Hypothalamus (tissue), 51 donors: ENCODE measurements at regions not wholly inside any gene's neighbourhood (a gene's known extent, or its start where the extent isn't known, plus 50 kb on each side); places are given as distances from the start of the nearest gene placed in this dataset.
A peak's percentile ranks its signal among the peaks of the same experiment; 100 is the strongest.

Source experiments
- DNase-seq, 51 donors: peaks; one replicate each; lab custom pipeline; 2025; lab: John Stamatoyannopoulos, UW

DNA sequence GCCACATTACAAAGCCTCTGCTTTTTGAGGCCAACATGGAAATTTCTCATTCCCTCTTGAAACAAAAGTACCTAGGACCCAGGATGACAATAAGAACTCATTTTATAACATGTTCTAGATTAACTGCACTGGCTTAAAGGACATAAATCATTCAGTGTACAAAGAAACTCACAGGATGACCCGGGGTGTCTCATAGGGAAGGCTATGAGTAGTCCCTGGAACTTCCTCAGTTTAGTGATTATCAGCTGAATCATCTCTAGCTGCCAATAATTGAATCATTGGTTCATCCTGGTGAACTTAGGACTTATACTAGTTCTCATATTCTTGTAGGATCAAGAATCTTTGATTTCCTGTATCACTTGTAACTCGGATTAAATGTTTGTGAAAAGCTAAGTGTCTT lies 95.8 kb upstream of the WDR1 start:
- no peak for DNase-seq

DNA sequence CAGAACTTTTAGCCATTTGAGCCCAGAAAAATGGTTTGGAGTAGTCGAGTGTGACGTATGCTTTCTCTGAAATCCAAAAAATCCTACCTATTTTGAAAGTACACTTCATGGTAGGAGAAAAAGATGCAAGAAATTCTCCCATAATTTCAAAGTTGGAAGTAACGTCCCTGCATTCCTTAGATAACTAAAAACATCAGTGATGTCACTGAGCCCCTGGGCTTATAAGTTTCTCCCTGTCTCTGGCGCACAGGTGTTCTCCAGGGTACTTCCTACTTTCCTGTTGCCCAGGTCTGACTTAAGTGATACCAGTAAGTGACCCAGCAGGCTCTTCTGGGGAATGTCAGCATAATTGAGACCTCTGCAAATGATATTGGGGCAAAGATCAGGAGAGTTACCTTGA lies 90.5 kb upstream of the WDR1 start:
- no peak for DNase-seq

DNA sequence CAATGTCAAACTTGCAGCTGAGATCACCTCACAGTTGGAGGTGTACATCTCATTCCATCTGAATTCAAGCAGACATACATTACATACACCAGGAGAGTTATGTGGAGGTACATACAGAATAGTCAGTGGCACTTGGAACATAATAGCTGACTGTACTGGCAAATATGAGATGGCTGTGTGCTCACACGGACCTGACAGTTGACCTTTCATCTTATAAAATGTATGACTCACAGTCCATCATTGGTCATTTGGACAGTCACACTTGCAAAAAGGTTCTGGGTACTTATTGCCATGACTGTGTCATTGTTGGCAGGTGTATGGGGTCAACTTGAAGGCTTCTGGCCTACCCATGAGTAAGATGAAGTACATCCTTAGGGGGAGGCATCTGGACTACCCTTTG lies 88.6 kb upstream of the WDR1 start:
- no peak for DNase-seq

DNA sequence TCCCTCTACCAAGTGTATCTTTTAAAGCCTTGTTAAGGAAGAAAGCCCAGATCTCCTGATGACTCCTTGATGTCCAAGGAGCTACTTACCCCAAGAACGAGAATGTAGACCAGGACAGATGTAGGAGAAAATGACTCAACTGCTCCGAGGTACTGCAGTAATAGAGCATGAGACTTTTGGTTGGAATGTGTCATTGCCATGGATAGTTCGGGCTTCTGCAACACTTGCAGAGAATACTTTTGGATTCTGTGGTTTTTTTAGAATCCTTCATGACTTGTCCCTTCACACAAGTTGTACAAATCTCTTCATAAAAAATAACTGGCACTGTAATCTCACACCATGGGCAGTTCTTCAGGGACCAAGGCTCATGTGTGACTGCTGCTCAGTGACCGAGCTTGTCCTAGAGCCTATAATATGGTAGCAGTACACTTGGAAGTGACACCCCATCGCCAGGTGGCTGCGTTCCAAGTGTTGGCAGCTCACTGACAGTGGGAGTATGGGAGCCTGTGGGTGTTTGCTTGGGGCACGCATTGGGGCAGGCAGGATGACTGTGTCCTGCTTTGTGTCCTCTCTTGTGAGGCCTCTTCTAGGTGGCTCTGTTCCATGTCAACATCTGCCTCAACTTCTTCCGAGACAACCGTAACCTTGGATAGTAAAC lies 87.9 kb upstream of the WDR1 start:
- DNase-seq, result peak in 1 of 51 donors; percentile 14

DNA sequence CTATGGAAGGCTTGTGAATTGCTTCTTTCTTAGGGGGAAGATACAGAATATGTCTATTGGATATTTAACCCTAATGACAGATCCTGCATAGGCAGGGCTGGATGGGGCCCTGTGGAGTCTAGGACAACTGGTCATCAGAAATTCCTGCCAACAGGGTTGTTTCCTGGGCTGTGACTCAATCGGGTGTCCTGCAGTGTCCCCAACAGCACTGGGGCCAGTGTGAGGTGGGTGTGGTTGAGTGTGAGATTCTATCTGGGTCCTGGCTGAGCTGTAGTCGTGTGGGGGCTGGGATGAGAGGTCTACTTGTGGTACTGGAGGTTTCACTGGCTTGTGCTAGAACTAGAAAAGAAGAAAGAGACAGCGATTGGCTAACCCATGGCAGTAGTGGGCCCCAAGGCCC lies 87.3 kb upstream of the WDR1 start:
- DNase-seq, result no peak

DNA sequence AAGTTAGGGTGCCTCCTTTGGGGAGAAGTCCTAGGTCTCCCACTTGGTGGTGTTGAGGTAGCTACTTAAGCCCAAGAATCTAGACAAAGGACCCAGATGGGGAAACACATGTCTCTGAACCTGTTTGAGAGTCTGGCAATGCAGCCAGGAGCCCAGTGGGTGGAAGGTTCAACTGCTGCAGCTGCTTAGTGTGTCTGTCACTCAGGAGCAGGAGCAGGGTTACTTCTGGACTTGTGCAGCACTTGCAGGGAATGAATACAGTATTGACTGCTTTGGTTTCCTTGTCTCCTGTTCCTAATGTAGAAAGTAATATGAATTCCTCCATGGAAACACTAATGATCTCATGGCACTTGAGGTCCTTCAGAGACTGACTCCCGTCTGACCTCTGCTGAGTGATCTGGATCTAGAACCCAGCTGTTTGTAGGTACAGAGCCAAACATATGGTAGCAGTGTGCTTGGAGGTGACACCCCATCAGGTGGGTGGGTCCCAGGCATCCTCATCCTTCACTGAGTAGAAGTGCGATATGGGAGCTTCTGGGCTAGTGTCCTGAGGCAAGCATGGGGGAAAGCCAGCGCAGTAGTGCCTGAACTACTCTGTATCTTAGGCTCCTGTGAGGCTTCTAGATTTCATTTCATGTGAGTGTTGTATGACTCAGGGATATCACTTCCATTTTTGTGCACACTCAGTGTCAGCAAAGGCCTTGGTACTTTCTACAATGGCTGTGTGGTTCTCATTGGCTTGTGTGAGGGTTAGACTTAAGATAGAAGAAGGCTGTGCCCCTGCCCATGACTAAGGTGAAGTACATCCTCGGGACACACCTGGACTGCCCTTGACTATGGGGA lies 85.0 kb upstream of the WDR1 start:
- no peak for DNase-seq

DNA sequence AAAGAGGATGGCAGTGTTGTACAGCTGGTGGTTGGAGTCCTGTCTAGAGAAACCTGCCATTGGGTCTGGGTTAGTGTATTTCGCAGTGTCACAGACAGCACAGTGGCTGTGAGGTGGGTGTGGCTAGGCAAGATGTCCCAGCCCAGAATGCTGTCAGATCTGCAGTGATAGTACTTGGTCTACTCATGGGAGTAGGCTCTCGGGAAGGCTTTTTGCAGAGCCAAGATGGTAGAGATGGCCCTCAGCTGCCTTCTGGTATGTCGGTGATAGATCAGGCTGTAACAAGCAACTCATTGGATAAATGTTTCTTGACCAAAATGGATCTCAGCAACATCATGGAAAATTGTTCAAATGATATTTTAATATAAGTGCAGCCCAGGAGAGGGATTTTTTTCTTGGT lies 84.3 kb upstream of the WDR1 start:
- no peak for DNase-seq

DNA sequence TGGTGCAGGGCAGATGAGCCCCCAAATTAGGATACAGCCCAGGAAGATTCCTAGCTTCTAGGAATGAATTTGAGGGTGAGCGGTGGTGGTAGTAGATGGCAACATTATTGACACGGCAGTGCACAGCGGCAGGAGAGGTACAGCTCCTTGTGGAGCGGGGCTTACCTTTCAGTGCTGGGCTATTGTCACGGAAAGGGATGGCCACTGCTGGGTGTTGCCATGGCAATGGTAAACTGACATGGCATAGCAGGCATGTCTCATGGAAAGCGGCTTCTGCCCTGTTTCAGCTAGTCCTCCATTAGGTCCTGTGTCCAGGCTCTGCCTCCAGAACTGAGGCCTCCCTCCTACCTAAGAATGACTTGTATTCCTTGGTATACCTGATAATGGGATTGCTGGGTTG lies 81.8 kb upstream of the WDR1 start:
- no peak for DNase-seq

DNA sequence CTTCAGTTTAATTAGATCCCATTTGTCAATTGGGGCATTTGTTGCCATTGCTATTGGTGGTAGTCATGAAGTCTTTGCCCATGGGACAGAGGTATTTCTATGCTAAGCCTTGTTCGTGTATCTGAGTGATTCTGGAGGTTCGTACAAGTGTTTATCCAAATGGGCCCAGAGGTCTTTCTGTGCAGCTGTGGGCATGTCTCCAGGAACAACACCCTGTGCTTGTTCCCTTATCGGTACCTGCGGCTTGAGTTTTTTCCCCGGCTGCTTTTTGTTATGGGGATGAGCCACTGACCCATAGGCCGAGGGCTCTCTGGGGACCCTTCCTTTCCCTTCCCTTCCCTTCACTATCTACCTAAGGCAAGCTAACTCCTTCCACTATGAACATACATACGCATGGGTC lies 81.4 kb upstream of the WDR1 start:
- no peak for DNase-seq

DNA sequence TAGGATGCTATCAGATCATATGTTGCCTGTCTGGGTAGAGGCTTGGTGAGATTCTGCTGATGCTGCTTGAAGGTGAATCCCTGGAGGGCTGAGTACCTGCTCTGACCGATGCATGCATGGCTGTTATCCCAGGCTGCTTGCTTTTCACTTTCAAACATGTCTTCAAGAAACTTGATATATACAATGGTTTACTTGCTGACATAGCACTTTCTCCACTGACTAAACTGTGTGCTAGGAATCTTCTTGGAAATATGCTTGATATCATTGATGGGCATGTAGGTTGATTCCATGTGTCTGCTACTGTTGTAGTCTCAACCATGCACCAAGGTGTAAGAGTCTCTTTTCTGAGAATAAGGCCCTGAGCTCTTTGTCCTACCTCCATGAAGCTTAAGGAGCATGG lies 79.6 kb upstream of the WDR1 start:
- DNase-seq, result no peak

DNA sequence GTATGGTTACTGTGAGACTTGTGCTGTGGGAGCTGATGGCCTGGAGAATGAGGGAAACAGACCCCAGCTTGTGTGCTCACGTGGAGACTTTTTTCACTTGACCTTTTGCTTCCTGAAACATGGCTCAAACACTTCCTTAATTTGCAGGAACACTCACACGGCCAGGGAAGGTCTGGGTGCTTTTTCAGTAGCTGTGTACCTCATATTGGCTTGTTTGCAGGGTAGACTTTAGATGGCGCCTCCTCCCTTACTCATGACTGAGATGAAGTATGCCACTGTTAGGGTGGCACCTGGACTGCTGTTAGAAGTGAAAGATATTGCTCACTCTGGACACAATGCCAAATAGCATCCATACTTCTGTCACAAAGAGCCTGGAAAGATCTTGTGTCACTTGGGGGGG lies 75.7 kb upstream of the WDR1 start:
- no peak for DNase-seq

DNA sequence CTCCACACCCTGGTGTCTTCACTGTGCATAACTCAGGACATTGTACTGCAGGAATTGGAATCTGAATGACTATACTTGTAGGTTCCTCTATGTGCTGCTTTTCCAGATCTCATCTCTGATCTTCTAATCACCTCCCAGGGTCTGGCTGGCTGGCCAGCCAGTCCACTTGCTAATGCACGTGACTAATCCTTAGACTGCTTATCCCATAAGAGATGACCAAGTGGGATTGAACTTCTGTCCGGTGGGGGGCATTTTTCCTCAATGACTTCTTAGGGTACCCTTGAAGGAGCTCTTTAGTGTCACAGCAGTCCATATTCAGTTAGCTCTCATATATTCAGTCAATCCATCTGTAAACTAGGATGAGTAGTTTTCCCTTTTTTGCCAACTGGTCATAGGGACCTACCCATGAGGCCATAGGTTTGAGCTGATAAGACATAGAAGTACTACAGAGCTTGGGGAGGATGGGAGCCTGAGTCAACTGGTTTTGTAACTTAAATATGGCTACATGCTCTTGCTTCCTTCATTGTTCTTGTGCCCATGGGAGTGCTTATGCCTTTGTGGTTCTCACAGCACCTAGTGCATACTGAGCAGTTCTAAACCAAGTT lies 71.9 kb upstream of the WDR1 start:
- no peak for DNase-seq

DNA sequence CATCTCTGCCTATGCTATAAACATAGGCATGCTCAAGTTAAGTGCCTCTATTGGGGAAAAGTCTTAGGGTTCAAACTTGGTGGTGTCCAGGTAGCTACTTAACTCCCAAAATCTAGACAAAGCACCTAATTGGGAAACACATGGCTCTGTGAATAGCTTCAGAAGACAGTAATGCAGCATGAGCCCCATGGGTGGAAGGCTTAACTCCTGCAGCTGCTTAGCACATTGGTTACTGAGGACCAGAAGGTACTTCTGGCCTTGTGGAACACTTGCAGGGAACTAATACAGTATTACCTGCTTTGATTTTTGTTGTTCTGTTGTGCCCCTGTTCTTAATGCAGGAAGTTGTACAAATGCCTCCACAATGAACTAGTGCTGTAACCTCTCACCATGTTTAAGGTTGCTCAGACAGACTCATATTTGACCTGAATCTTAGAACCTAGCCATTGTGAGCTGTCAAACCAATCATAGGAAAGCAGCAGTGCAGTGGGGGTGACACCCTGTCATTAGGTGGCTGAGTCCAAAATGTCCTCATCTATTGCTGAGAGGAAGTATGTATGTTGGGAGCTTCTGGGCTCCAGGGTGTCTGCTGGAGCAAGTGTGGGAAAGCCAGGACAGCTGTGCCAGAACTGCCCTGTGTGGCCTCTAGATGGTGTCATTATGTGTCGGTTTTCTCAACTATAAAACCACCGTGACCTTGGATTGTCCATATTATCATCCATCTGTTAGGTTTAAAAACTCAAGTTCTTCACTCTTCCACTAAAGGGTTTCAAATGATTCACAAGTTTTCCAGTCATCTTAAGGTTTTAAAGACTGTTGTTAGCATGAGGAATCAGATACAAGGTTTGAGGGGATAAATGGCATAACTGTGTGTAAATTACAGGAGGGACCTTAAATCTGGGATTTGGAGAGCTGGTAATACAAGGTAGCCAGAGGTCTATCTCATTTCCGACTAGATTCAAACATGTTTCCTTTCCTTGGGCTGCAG lies 69.9 kb upstream of the WDR1 start:
- DNase-seq, result peak in 6 of 51 donors; percentile 2 to 24 (median 12)

DNA sequence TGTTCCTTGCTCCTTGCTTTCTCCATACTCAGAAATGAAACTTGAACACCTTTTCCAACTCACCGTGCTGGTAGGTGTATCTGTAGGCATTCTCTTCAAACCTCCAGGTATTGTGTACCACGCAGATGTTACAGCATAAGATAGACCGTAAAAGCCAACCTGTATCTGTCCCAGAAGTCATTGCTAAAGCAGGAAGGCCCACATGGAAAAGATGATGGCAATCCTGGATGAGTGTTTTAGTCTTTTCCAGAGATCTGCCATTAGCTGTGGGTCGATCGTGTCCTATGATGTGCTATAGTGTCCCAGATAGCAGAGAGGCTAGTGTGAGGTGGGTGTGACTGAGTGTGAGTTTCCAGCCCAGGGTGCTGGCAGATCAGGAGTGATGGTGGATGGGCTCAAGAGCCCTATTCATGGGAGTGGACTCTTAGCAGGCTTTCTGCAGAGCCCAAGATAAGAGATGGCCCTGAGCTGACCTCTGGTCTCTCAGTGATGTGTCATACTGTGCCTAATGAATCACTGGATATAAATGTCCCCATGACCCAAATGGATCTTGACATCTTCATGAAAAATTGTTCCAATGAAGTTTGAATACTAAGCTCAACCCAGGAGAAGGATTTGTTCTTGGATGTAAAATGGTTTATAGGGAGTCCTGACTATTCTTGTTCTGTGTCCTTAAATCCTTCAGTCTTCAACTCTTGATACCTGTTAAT lies 69.1 kb upstream of the WDR1 start:
- no peak for DNase-seq

DNA sequence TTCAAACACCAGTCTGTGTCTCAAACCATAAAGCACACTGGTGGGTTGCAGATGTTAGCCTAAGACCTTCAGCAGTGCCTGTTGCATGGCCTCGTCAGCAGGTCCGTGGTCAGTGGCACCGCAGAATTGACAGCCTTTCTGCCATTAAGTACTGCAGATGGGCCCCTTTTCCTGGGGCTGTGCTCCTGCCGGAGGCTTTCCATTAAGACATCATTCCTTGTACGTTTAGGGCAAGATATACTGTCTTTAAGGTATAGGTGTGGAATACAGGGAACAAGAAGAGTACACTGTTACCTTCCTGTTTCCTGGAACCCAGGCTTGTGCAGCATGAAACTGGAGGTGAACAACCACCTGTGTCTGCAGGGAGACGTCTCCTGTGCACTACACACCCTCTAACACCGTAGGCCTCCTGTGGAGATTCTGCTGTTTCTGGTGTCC lies 67.9 kb upstream of the WDR1 start:
- DNase-seq, result no peak

DNA sequence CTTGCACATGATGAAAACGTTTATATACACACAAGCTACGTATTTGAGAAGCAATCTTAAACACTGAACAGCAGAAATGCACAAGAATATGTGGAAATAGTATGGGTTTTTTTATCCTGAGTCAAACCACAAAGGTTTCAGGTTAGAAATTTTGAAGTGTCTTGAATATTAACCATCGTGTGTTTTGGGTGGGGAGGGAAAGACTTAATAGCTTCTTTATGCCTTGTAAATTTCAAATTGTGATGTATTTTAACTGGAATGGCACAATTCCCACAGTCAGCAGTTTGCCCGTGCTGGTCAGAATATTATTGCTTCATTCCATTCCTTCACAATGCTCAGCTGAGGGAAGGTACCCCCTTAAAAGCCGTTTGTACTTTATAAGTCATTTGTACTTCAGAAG lies 67.4 kb upstream of the WDR1 start:
- DNase-seq, result no peak

DNA sequence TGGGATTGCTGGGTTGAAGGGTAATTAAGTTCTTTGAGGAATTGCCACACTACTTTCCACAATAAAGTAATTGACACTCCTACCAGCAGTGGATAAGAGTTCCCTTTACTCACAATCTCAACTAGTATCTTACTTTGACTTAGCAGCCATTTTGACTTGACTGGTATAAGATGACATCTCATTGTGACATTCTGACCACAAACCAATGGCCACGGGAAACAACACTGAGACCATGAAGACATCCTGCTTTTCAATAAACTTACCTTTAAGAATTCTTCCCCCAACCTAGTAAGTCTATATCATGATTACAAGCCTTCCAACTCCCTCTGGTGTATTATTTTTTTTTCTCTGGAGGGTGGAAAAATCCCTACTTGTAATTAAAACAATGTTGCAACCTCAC lies 66.9 kb upstream of the WDR1 start:
- no peak for DNase-seq

DNA sequence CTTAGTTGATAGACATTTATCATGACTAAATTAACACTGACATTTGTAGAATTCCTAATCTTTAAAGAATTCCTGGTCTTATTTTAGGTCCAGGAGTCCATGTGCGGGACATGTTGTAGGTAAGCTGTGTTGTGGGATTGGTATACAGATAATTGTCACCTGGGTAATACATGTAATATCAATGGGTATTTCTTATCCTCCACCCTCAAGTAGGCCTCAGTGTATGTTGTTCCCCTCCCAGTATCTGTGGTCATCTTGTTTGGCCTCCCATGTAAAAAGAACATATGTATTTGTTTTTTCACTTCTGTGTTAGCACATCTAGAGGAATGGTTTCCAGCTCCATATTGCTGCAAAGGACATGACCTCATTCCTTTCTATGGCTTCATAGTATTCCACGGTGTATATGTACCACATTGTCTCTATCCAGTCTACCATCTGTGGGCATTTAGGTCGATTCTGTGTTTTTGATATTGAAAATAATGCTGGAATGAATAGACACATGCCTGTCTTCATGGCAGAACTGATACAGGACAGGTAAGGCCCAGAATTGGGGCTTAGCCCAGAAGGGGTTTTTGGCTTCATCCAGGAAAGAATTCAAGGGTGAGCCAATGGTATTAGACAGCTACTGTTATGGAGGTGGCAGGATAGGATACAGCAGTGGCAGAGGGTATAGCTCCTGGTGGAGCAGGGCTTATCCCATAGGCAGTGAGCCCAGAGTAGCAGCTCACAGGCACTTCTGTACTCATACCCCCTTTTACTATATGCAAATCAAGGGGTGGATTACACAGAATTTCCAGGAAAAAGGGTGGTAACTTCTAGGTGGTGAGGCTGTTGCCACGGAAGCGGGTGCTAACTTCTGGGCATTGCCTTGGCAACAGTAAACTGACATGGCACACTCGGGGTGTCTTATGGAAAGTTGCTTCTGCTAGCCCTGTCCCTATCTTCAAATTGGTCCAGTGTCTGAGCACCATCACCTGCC lies 66.1 kb upstream of the WDR1 start:
- DNase-seq, result no peak
